Muscle layer of duodenum (tissue), 2 donors: ENCODE measurements at regions not wholly inside any gene's neighbourhood (a gene's known extent, or its start where the extent isn't known, plus 50 kb on each side); places are given as distances from the start of the nearest gene placed in this dataset.

ENCODE experiments used
- H3K27ac ChIP-seq: one replicate; pipeline ENCODE4 v1.7.0; 2013; ENCODE audit warnings: mild to moderate bottlenecking, low read length
- H3K27me3 ChIP-seq: one replicate; pipeline ENCODE4 v1.7.0; 2013; ENCODE audit warnings: low read depth, mild to moderate bottlenecking, control low read depth, low read length
- H3K36me3 ChIP-seq, 2 donors: one replicate each; pipeline ENCODE4 v1.7.0; 2013; ENCODE audit warnings: low read length in 2 of 2, control low read depth in 1 of 2, mild to moderate bottlenecking in 1 of 2; ENCODE audit not compliant: insufficient read depth in 2 of 2, control insufficient read depth in 1 of 2
- H3K4me1 ChIP-seq, 2 donors: one replicate each; pipeline ENCODE4 v1.7.0; 2013; ENCODE audit warnings: low read length in 2 of 2, mild to moderate bottlenecking in 2 of 2, control low read depth in 1 of 2, moderate library complexity in 1 of 2; ENCODE audit not compliant: insufficient read depth in 2 of 2, control insufficient read depth in 1 of 2
- H3K4me3 ChIP-seq, 2 donors: one replicate each; pipeline ENCODE4 v1.7.0; 2013; ENCODE audit warnings: low read length in 2 of 2, low read depth in 1 of 2, mild to moderate bottlenecking in 1 of 2
- H3K9me3 ChIP-seq, 2 donors: one replicate each; pipeline ENCODE4 v1.7.0; 2013; ENCODE audit warnings: low read length in 2 of 2, control low read depth in 1 of 2, mild to moderate bottlenecking in 1 of 2; ENCODE audit not compliant: control insufficient read depth in 1 of 2
- donor health status: healthy.

GRCh38 chr15:25177955-25178801, 223.4 kb downstream of the SNRPN start:
- no peaks in the 10 kb centered on the region for H3K4me1 ChIP-seq
- no peak overlapping the region for H3K27ac ChIP-seq
- H3K4me3 ChIP-seq: no peak overlapping the region
- H3K27me3 ChIP-seq: no peaks in the 10 kb centered on the region
- H3K9me3 ChIP-seq: peaks cover 4 to 75% of the 10 kb centered on the region in 2 donors
- H3K36me3 ChIP-seq: no peaks in the 10 kb centered on the region

- H3K27me3 ChIP-seq: no peaks in the 10 kb centered on the region
- no peaks in the 10 kb centered on the region for H3K36me3 ChIP-seq
- H3K27ac ChIP-seq: no peak overlapping the region
- no peaks in the 10 kb centered on the region for H3K4me1 ChIP-seq
- no peak overlapping the region for H3K4me3 ChIP-seq
- H3K9me3 ChIP-seq: peaks cover 4 to 74% of the 10 kb centered on the region in 2 donors
Observed at GRCh38 chr15:25178835-25179672, 224.3 kb downstream of the SNRPN start.

- peaks cover 4 to 72% of the 10 kb centered on the region in 2 donors for H3K9me3 ChIP-seq
- no peaks in the 10 kb centered on the region for H3K36me3 ChIP-seq
- no peaks in the 10 kb centered on the region for H3K4me1 ChIP-seq
- H3K4me3 ChIP-seq: no peak overlapping the region
- no peaks in the 10 kb centered on the region for H3K27me3 ChIP-seq
- no peak overlapping the region for H3K27ac ChIP-seq
Observed at GRCh38 chr15:25179673-25180511, 225.1 kb downstream of the SNRPN start.

- H3K4me1 ChIP-seq: no peaks in the 10 kb centered on the region
- no peak overlapping the region for H3K27ac ChIP-seq
- H3K4me3 ChIP-seq: no peak overlapping the region
- H3K27me3 ChIP-seq: no peaks in the 10 kb centered on the region
- peaks cover 4 to 67% of the 10 kb centered on the region in 2 donors for H3K9me3 ChIP-seq
- no peaks in the 10 kb centered on the region for H3K36me3 ChIP-seq
Observed at GRCh38 chr15:25180606-25181292, 226.0 kb downstream of the SNRPN start.

GRCh38 chr15:25181293-25182097, 226.7 kb downstream of the SNRPN start:
- no peaks in the 10 kb centered on the region for H3K36me3 ChIP-seq
- no peaks in the 10 kb centered on the region for H3K4me1 ChIP-seq
- H3K27ac ChIP-seq: no peak overlapping the region
- H3K9me3 ChIP-seq: peaks cover 0 to 63% of the 10 kb centered on the region in 2 donors
- H3K4me3 ChIP-seq: peak overlapping the region in 1 of 2 donors; percentile 10
- no peaks in the 10 kb centered on the region for H3K27me3 ChIP-seq

- Histone ChIP-seq H3K4me3 (no peak overlapping the region), H3K4me1 (no peaks in the 10 kb centered on the region), H3K9me3 (peaks cover 0 to 63% of the 10 kb centered on the region in 2 donors), H3K27ac (no peak overlapping the region), H3K36me3 (no peaks in the 10 kb centered on the region), H3K27me3 (no peaks in the 10 kb centered on the region)
Observed at GRCh38 chr15:25182098-25182478, 227.3 kb downstream of the SNRPN start.

GRCh38 chr15:25182736-25183445, 228.1 kb downstream of the SNRPN start:
- H3K4me3 ChIP-seq: no peak overlapping the region
- H3K27ac ChIP-seq: no peak overlapping the region
- no peaks in the 10 kb centered on the region for H3K4me1 ChIP-seq
- H3K27me3 ChIP-seq: no peaks in the 10 kb centered on the region
- peaks cover 0 to 55% of the 10 kb centered on the region in 2 donors for H3K9me3 ChIP-seq
- H3K36me3 ChIP-seq: no peaks in the 10 kb centered on the region

GRCh38 chr15:25183581-25184251, 228.9 kb downstream of the SNRPN start:
- Histone ChIP-seq H3K4me1 (no peaks in the 10 kb centered on the region), H3K36me3 (no peaks in the 10 kb centered on the region), H3K27me3 (no peaks in the 10 kb centered on the region), H3K4me3 (no peak overlapping the region), H3K9me3 (peaks cover 0 to 52% of the 10 kb centered on the region in 2 donors), H3K27ac (no peak overlapping the region)

GRCh38 chr15:25184356-25185155, 229.8 kb downstream of the SNRPN start:
- H3K4me3 ChIP-seq: no peak overlapping the region
- no peaks in the 10 kb centered on the region for H3K27me3 ChIP-seq
- H3K4me1 ChIP-seq: no peaks in the 10 kb centered on the region
- H3K9me3 ChIP-seq: peaks cover 0 to 54% of the 10 kb centered on the region in 2 donors
- no peaks in the 10 kb centered on the region for H3K36me3 ChIP-seq
- H3K27ac ChIP-seq: no peak overlapping the region
